ENCODE measurements at regions not wholly inside any gene's neighbourhood (a gene's known extent, or its start where the extent isn't known, plus 50 kb on each side); places are given as distances from the start of the nearest gene placed in this dataset.

DNA sequence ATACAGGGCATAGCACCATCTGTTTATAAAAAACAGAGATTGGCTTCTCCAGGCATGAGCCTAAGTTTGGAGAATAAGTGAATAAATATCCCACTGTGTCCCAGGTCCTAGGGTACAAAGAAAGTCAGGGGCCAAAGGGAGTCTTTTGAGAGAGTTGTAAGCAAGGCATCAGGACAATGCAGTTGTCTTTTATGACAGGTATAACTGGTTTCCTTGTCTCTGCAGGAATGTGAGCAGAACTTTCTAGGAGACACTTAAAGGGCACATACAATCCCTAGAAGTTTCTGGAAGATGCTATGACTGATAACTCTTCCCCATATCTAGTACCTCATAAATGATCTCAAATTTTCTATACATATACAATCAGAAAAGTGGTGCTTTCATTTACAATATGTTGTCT lies 245.6 kb upstream of the RGMB start:
- no peaks in the 10 kb centered on the region for H3K27me3 ChIP-seq
- no peak overlapping the region for H3K27ac ChIP-seq
- no peak overlapping the region for H3K4me3 ChIP-seq
- DNase-seq (ENCODE audit: low spot score): no peak
- no peaks in the 10 kb centered on the region for H3K9me3 ChIP-seq
- no peaks in the 10 kb centered on the region for H3K36me3 ChIP-seq
- TF ChIP-seq, protein P1, sequence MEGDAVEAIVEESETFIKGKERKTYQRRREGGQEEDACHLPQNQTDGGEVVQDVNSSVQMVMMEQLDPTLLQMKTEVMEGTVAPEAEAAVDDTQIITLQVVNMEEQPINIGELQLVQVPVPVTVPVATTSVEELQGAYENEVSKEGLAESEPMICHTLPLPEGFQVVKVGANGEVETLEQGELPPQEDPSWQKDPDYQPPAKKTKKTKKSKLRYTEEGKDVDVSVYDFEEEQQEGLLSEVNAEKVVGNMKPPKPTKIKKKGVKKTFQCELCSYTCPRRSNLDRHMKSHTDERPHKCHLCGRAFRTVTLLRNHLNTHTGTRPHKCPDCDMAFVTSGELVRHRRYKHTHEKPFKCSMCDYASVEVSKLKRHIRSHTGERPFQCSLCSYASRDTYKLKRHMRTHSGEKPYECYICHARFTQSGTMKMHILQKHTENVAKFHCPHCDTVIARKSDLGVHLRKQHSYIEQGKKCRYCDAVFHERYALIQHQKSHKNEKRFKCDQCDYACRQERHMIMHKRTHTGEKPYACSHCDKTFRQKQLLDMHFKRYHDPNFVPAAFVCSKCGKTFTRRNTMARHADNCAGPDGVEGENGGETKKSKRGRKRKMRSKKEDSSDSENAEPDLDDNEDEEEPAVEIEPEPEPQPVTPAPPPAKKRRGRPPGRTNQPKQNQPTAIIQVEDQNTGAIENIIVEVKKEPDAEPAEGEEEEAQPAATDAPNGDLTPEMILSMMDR (IDR thresholded peaks at IDR 0.05): no peak
- no peaks in the 10 kb centered on the region for H3K4me1 ChIP-seq

DNA sequence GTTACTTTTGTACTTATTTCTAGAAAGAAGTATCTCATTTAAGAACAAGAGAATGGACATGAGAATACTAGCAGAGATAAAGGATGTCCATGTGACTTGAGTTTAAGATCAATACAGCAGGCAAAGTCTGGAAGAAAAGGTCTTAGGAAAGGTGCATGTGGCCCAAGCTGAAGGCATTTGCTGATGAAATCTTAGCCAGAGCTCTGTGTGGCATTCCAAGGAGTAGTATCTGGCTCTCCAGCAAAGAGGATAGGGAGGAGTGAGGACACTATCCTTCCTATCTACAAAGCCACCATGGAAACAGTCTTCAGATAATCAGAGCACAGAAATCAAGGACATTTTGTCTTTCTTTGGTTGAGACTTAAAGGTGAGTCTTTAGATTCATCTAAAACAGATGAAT lies 244.1 kb upstream of the RGMB start:
- DNase-seq (ENCODE audit: low spot score): no peak
- TF ChIP-seq, protein P1 (IDR thresholded peaks at IDR 0.05): no peak
- no peak overlapping the region for H3K27ac ChIP-seq
- H3K9me3 ChIP-seq: no peaks in the 10 kb centered on the region
- no peaks in the 10 kb centered on the region for H3K27me3 ChIP-seq
- no peak overlapping the region for H3K4me3 ChIP-seq
- no peaks in the 10 kb centered on the region for H3K36me3 ChIP-seq
- H3K4me1 ChIP-seq: no peaks in the 10 kb centered on the region

DNA sequence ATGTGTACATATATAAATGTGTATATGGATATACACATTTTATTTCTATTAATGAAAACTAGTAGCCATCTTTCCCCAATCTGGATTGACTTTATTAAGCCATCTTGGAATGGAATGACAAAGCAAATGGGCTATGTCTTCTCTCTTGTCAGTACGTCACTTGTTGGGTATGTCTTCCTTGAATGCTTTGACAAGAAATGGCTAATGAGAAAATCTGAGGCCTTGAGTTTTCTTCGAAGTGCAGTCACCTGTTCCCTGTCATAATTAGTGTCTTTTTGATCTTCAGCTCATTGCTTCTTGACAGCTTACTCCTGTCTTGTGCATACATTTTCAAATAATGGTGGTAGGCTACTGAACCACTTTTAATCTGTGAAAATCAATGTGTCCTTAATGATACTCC lies 243.2 kb upstream of the RGMB start:
- no peaks in the 10 kb centered on the region for H3K36me3 ChIP-seq
- no peaks in the 10 kb centered on the region for H3K9me3 ChIP-seq
- H3K27me3 ChIP-seq: no peaks in the 10 kb centered on the region
- TF ChIP-seq, protein P1 (IDR thresholded peaks at IDR 0.05): no peak
- no peaks in the 10 kb centered on the region for H3K4me1 ChIP-seq
- H3K4me3 ChIP-seq: no peak overlapping the region
- DNase-seq (ENCODE audit: low spot score): no peak
- H3K27ac ChIP-seq: no peak overlapping the region

DNA sequence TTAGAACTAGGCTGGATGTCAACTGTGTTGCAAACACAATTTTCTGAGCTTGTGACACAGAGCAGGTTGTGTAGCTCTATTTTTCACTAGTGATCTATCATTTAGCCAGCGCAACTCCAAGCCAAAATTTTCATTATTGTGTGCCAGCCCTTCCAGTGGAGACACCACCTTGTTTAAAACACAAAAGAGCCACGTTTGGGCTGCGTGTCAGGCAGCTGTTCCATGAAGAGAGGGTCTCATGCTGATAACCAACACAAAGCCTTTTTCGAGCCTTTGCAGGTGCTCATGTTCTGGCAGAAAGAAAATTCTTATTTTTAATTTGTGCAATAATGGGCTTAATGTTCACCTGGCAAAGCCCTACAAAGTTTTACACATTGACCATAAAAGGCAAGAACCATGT lies 237.6 kb upstream of the RGMB start:
- TF ChIP-seq, protein P1 (IDR thresholded peaks at IDR 0.05): no peak
- H3K4me3 ChIP-seq: no peak overlapping the region
- DNase-seq (ENCODE audit: low spot score): no peak
- no peaks in the 10 kb centered on the region for H3K27me3 ChIP-seq
- H3K4me1 ChIP-seq: no peaks in the 10 kb centered on the region
- no peaks in the 10 kb centered on the region for H3K36me3 ChIP-seq
- peaks cover 0 to 2% of the 10 kb centered on the region in 2 donors for H3K9me3 ChIP-seq
- no peak overlapping the region for H3K27ac ChIP-seq

DNA sequence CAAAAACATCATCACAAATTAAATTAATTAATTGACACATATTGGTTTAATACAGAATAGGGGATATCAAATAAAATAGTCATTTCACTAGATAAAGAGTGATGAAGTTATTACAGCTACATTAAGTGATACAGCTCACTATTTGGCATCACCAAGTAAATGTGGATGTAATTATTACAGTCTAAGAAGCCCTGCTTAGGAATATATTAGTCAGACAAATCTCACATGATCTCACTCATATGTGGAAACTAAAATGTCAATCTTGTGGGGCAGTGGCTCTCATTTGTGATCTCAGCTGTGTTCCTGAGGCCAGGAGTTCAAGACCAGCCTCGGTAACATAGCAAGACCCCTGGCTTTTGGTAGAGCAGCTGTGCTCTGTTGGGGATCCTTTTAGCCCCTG lies 233.4 kb upstream of the RGMB start:
- peaks cover 0 to 22% of the 10 kb centered on the region in 2 donors for H3K9me3 ChIP-seq
- TF ChIP-seq, protein P1 (IDR thresholded peaks at IDR 0.05): no peak
- no peak overlapping the region for H3K27ac ChIP-seq
- no peaks in the 10 kb centered on the region for H3K4me1 ChIP-seq
- H3K4me3 ChIP-seq: no peak overlapping the region
- no peak for DNase-seq (ENCODE audit: low spot score)
- no peaks in the 10 kb centered on the region for H3K27me3 ChIP-seq
- H3K36me3 ChIP-seq: no peaks in the 10 kb centered on the region

DNA sequence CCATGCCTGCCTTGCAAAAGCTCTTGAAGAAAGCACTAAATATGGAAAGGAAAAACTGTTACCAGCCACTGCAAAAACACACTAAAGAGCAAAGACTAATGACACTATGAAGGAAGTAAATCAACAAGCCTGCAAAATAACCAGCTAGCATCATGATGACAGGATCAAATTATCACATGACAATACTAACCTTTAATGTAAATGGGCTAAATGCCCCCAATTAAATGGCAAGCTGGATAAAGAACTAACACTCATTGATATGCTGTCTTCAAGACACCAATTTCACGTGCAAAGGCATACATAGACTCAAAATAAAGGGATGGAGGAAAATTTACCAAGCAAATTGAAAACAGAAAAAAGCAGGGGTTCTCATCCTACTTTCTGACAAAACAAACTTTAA lies 231.8 kb upstream of the RGMB start:
- Histone ChIP-seq H3K4me3 (no peak overlapping the region), H3K27me3 (no peaks in the 10 kb centered on the region), H3K4me1 (no peaks in the 10 kb centered on the region), H3K36me3 (no peaks in the 10 kb centered on the region), H3K27ac (no peak overlapping the region), H3K9me3 (peaks cover 0 to 22% of the 10 kb centered on the region in 2 donors)
- no peak for DNase-seq (ENCODE audit: low spot score)
- TF ChIP-seq, protein P1 (IDR thresholded peaks at IDR 0.05): no peak
